Upper lobe of left lung (tissue), 6 donors: ENCODE measurements at regions not wholly inside any gene's neighbourhood (a gene's known extent, or its start where the extent isn't known, plus 50 kb on each side); places are given as distances from the start of the nearest gene placed in this dataset.

ENCODE experiments used
- ATAC-seq, 2 donors: fragments of 200-7000 bp; cut with Tn5 transposase; one replicate each; pipeline ENCODE4 v1.9.1; 2022; ENCODE audit warnings: mild to moderate bottlenecking in 2 of 2, moderate library complexity in 2 of 2; ENCODE audit not compliant: low FRiP score in 2 of 2
- DNase-seq, 2 donors: peaks; one replicate each; pipeline ENCODE4 v3.0.0-alpha.2; 2019 to 2020
- H3K27ac ChIP-seq, 4 donors: fragments of 200-600 bp; sonication (generic); one replicate each; pipeline ENCODE4 v1.5.1; 2016 to 2019
- H3K27me3 ChIP-seq, 4 donors: fragments of 200-600 bp; sonication (generic); one replicate each; pipeline ENCODE4 v1.5.1; 2017 to 2019
- H3K36me3 ChIP-seq, 4 donors: fragments of 200-600 bp; sonication (generic); one replicate each; pipeline ENCODE4 v1.5.1; 2016 to 2019
- H3K4me1 ChIP-seq, 4 donors: fragments of 200-600 bp; sonication (generic); one replicate each; pipeline ENCODE4 v1.5.1; 2018 to 2019
- H3K4me3 ChIP-seq, 4 donors: fragments of 200-600 bp; sonication (generic); one replicate each; pipeline ENCODE4 v1.5.1; 2017 to 2019; ENCODE audit warnings: mild to moderate bottlenecking in 2 of 4, moderate library complexity in 1 of 4
- H3K9me3 ChIP-seq, 4 donors: fragments of 200-600 bp; sonication (generic); one replicate each; pipeline ENCODE4 v1.5.1; 2018 to 2019
- CTCF ChIP-seq, 6 experiments: fragments of 450-650 bp in 4 of 6; fragments of 200-600 bp in 2 of 6; sonication (generic) in 2 of 6; IDR thresholded peaks; one replicate each; pipeline ENCODE4 v1.5.1; 2016 to 2019; ENCODE audit warnings: antibody characterized with exemption in 6 of 6
- EP300 ChIP-seq, 4 donors: sonication (generic); formaldehyde crosslinking; IDR thresholded peaks; one replicate each; pipeline ENCODE4 v1.5.1; 2017; ENCODE audit warnings: antibody characterized with exemption in 4 of 4, control low read depth in 2 of 4
- POLR2A ChIP-seq, 4 donors: fragments of 450-650 bp; IDR thresholded peaks; one replicate each; pipeline ENCODE4 v1.5.1; 2016 to 2017; ENCODE audit warnings: antibody characterized with exemption in 4 of 4, mild to moderate bottlenecking in 2 of 4
- POLR2AphosphoS5 ChIP-seq, 2 donors: sonication (generic); formaldehyde crosslinking; IDR thresholded peaks; one replicate each; pipeline ENCODE4 v1.5.1; 2017; ENCODE audit warnings: antibody characterized with exemption in 2 of 2
- WGBS, 2 donors: methylation state at CpG; one replicate each; pipeline ENCODE4 v1.1.5; 2017 to 2018; 5-methylcytosine and 5-hydroxymethylcytosine counted together
- donor health status: DM: no; HTN: no; CAD: no; lungs with moderate emphysema.
- donor health status: DM: no; HTN: yes; CAD: no; lungs with severe emphysema.

- no peak for DNase-seq
- Histone ChIP-seq H3K36me3 (no peaks in the 10 kb centered on the region), H3K27ac (no peak overlapping the region), H3K9me3 (no peaks in the 10 kb centered on the region), H3K4me3 (no peak overlapping the region), H3K4me1 (no peaks in the 10 kb centered on the region), H3K27me3 (no peaks in the 10 kb centered on the region)
- ATAC-seq, result peak in 1 of 2 donors; percentile 16
- no peak for TF ChIP-seq EP300 (IDR thresholded peaks at IDR 0.05)
- no peak for TF ChIP-seq POLR2A (IDR thresholded peaks at IDR 0.05)
- 93 to 94% methylated on average over 10 of the region's 10 CpGs for WGBS, 2 donors
These were observed 243.2 kb downstream of the OGFRL1 start for GRCh38 chr6:71531841-71532240.

- 53 to 61% methylated on average over 2 of the region's 2 CpGs for WGBS, 2 donors
- Histone ChIP-seq H3K27ac (no peak overlapping the region), H3K27me3 (no peaks in the 10 kb centered on the region), H3K4me3 (no peak overlapping the region), H3K36me3 (no peaks in the 10 kb centered on the region), H3K4me1 (no peaks in the 10 kb centered on the region), H3K9me3 (no peaks in the 10 kb centered on the region)
- TF ChIP-seq CTCF (IDR thresholded peaks at IDR 0.05) (peak in 5 of 6 experiments; percentile 33 to 63 (median 40)), POLR2AphosphoS5 (IDR thresholded peaks at IDR 0.05) (no peak), EP300 (IDR thresholded peaks at IDR 0.05) (no peak), POLR2A (IDR thresholded peaks at IDR 0.05) (no peak)
- DNase-seq, result no peak
- ATAC-seq, result no peak
These were observed 245.3 kb downstream of the OGFRL1 start for GRCh38 chr6:71533939-71534379.

- Histone ChIP-seq H3K36me3 (no peaks in the 10 kb centered on the region), H3K27me3 (no peaks in the 10 kb centered on the region), H3K4me1 (no peaks in the 10 kb centered on the region), H3K4me3 (no peak overlapping the region), H3K9me3 (no peaks in the 10 kb centered on the region), H3K27ac (no peak overlapping the region)
- no peak for ATAC-seq
- TF ChIP-seq CTCF (IDR thresholded peaks at IDR 0.05), result no peak
- no peak for DNase-seq
- 70 to 79% methylated on average over 3 of the region's 3 CpGs for WGBS, 2 donors
These were observed 246.3 kb downstream of the OGFRL1 start for GRCh38 chr6:71534921-71535320.

- Histone ChIP-seq H3K27me3 (no peaks in the 10 kb centered on the region), H3K36me3 (no peaks in the 10 kb centered on the region), H3K27ac (no peak overlapping the region), H3K9me3 (no peaks in the 10 kb centered on the region), H3K4me1 (no peaks in the 10 kb centered on the region), H3K4me3 (no peak overlapping the region)
- 51 to 60% methylated on average over 1 of the region's 1 CpG for WGBS, 2 donors
- ATAC-seq (no peak), DNase-seq (no peak)
- no peak for TF ChIP-seq POLR2A (IDR thresholded peaks at IDR 0.05)
- TF ChIP-seq CTCF (IDR thresholded peaks at IDR 0.05), result no peak
- TF ChIP-seq EP300 (IDR thresholded peaks at IDR 0.05), result no peak
- no peak for TF ChIP-seq POLR2AphosphoS5 (IDR thresholded peaks at IDR 0.05)
These were observed 249.1 kb downstream of the OGFRL1 start for GRCh38 chr6:71537717-71538116.

- Histone ChIP-seq H3K4me1 (no peaks in the 10 kb centered on the region), H3K4me3 (no peak overlapping the region), H3K9me3 (no peaks in the 10 kb centered on the region), H3K36me3 (no peaks in the 10 kb centered on the region), H3K27ac (no peak overlapping the region), H3K27me3 (no peaks in the 10 kb centered on the region)
- TF ChIP-seq CTCF (IDR thresholded peaks at IDR 0.05) (no peak), EP300 (IDR thresholded peaks at IDR 0.05) (no peak)
- no peak for ATAC-seq
- WGBS, 2 donors, result 65 to 71% methylated on average over 4 of the region's 4 CpGs
- DNase-seq, result no peak
These were observed 255.4 kb downstream of the OGFRL1 start for GRCh38 chr6:71544028-71544427.
